HEK293 (cell line): ENCODE measurements at regions not wholly inside any gene's neighbourhood (a gene's known extent, or its start where the extent isn't known, plus 50 kb on each side); places are given as distances from the start of the nearest gene placed in this dataset.

Source experiments
- CTCF ChIA-PET: fragments of 350-600 bp; formaldehyde crosslinking; extraction: SDS; loops from one replicate; lab custom pipeline; 2021; ENCODE audit warnings: antibody characterized with exemption; lab: Yijun Ruan, JAX
- POLR2A ChIA-PET: fragments of 300-600 bp; formaldehyde crosslinking; extraction: SDS; loops from one replicate; lab custom pipeline; 2020; ENCODE audit warnings: antibody characterized with exemption, inconsistent platforms; lab: Yijun Ruan, JAX
- H3K27ac ChIP-seq: fragments of 200-500 bp; sonication (Bioruptor generic); 2 replicates; pipeline ENCODE4 v1.5.1; 2014; ENCODE audit warnings: low read depth, low read length, control low read depth, inconsistent platforms; ENCODE audit errors: extremely low read depth
- H3K36me3 ChIP-seq, 2 experiments: fragments of 200-500 bp in 1 of 2; sonication (Bioruptor generic) in 1 of 2; 1 replicate in 1 of 2; 2 replicates in 1 of 2; pipeline ENCODE4 v1.5.1; 2014 to 2017; ENCODE audit warnings: inconsistent platforms in 2 of 2, low read length in 2 of 2; ENCODE audit not compliant: control insufficient read depth in 2 of 2, insufficient read depth in 1 of 2
- H3K4me1 ChIP-seq: fragments of 200-500 bp; sonication (Bioruptor generic); 2 replicates; pipeline ENCODE4 v1.5.1; 2014; ENCODE audit warnings: mild to moderate bottlenecking, low read length, inconsistent platforms; ENCODE audit not compliant: control insufficient read depth, insufficient read depth
- H3K4me3 ChIP-seq: 2 replicates; pipeline ENCODE4 v1.5.1; 2011; ENCODE audit warnings: low read depth, mild to moderate bottlenecking, control low read depth, low read length, moderate library complexity
- H3K9me3 ChIP-seq: fragments of 200-500 bp; sonication (Bioruptor generic); 2 replicates; pipeline ENCODE4 v1.5.1; 2014; ENCODE audit warnings: low read depth, low read length, inconsistent platforms; ENCODE audit not compliant: control insufficient read depth, insufficient read depth
- GLI4 ChIP-seq: fragments of 450-650 bp; formaldehyde crosslinking; IDR thresholded peaks from 2 replicates; pipeline ENCODE4 v1.5.1; 2016; ENCODE audit warnings: missing biosample characterization, missing genetic modification characterization
- SETDB1 ChIP-seq: IDR thresholded peaks from one replicate; pipeline ENCODE4 v1.6.1; 2017; ENCODE audit warnings: mild to moderate bottlenecking, low read length, moderate library complexity, mixed read lengths; ENCODE audit not compliant: insufficient read length
- SP7 ChIP-seq: fragments of 450-650 bp; formaldehyde crosslinking; IDR thresholded peaks from 2 replicates; pipeline ENCODE4 v1.5.1; 2016; ENCODE audit warnings: missing biosample characterization, missing genetic modification characterization
- TRIM28 ChIP-seq: IDR thresholded peaks from 2 replicates; pipeline ENCODE4 v1.6.1; 2011; ENCODE audit warnings: low read length, control low read depth, borderline replicate concordance
- ZNF175 ChIP-seq: fragments of 450-650 bp; formaldehyde crosslinking; IDR thresholded peaks from 2 replicates; pipeline ENCODE4 v1.5.1; 2016; ENCODE audit warnings: missing biosample characterization, missing genetic modification characterization
- ZNF561 ChIP-seq: fragments of 450-650 bp; IDR thresholded peaks from 2 replicates; pipeline ENCODE4 v1.5.1; 2018; ENCODE audit warnings: missing biosample characterization, missing genetic modification characterization, borderline replicate concordance
- ZNF585B ChIP-seq: fragments of 450-650 bp; formaldehyde crosslinking; IDR thresholded peaks from 2 replicates; pipeline ENCODE4 v1.5.1; 2016; ENCODE audit warnings: missing biosample characterization, missing genetic modification characterization
- ZNF626 ChIP-seq: fragments of 450-650 bp; sonication (Bioruptor Pico); formaldehyde crosslinking; IDR thresholded peaks from 2 replicates; pipeline ENCODE4 v1.5.1; 2018; ENCODE audit warnings: missing biosample characterization, missing genetic modification characterization, inconsistent platforms
- ZNF654 ChIP-seq: fragments of 450-650 bp; formaldehyde crosslinking; IDR thresholded peaks from 2 replicates; pipeline ENCODE4 v1.5.1; 2016; ENCODE audit warnings: low read depth, missing biosample characterization, missing genetic modification characterization
- TF ChIP-seq, protein P1 (sequence below): fragments of 450-650 bp; formaldehyde crosslinking; IDR thresholded peaks from 2 replicates; pipeline ENCODE4 v1.5.1; 2017; ENCODE audit warnings: missing biosample characterization, missing genetic modification characterization
- TF ChIP-seq, protein P2 (sequence below): fragments of 450-650 bp; formaldehyde crosslinking; IDR thresholded peaks from 2 replicates; pipeline ENCODE4 v1.5.1; 2016; ENCODE audit warnings: missing biosample characterization, missing genetic modification characterization
- TF ChIP-seq, protein P3 (sequence below): fragments of 450-650 bp; formaldehyde crosslinking; IDR thresholded peaks from 2 replicates; pipeline ENCODE4 v1.5.1; 2016; ENCODE audit warnings: missing biosample characterization, missing genetic modification characterization
- TF ChIP-seq, protein P4 (sequence below): fragments of 450-650 bp; formaldehyde crosslinking; IDR thresholded peaks from 2 replicates; pipeline ENCODE4 v1.5.1; 2016; ENCODE audit warnings: missing biosample characterization, missing genetic modification characterization
- TF ChIP-seq, protein P5 (sequence below): fragments of 450-650 bp; formaldehyde crosslinking; IDR thresholded peaks from 2 replicates; pipeline ENCODE4 v1.5.1; 2016; ENCODE audit warnings: missing biosample characterization, missing genetic modification characterization, low read depth

DNA sequence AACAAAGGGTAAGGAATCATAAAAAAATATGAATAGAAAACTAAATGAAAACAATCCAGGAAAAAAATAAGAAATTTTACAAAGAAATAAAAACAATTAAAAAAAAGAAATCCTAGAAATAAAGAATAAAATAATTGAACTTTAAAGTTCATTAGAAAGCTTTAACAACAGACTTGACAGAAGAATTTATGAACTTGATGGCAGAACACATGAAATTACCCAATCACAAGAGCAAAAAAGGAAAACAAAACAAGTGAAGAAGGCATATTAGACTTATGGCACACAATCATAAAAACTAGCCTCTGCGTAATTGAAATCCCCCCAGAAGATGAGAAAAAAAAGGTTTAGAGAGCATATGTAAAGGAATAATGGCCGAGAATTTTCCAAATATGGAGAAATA is 802.5 kb upstream of the B3GALT2 start:
- CTCF ChIA-PET = no interaction called here
- POLR2A ChIA-PET = no interaction called here

DNA sequence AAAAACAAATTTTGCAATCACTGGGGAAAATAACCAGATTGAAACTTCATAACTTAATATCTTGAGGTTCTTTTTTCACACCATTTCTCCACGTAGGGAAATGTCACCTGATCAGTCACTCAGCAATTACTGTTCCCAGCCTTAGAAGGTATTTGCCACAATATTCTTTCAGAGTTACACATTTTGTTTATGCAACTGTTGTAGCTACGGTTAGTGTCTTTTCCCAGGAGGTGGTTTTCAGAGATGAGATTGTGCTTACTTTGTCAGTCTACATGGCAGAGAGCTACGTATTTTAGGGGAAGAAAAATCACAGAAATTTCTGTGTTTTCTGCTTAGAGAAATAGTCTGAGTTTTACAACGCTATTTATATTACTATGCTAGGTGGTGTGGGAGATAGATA is 792.8 kb upstream of the B3GALT2 start:
- H3K9me3 ChIP-seq = no peaks in the 10 kb centered on the region
- no peak overlapping the region for H3K4me3 ChIP-seq
- POLR2A ChIA-PET = no interaction called here

More for the DNA sequence above, 802.5 kb upstream of the B3GALT2 start:
- H3K9me3 ChIP-seq = no peaks in the 10 kb centered on the region
- H3K27ac ChIP-seq = no peak overlapping the region
- TF ChIP-seq SETDB1 = peak; percentile 78
- no peak for TF ChIP-seq ZNF585B (tag by site-specific recombination)
- no peak overlapping the region for H3K4me3 ChIP-seq
- no peaks in the 10 kb centered on the region for H3K4me1 ChIP-seq
- no peaks in the 10 kb centered on the region for H3K36me3 ChIP-seq

DNA sequence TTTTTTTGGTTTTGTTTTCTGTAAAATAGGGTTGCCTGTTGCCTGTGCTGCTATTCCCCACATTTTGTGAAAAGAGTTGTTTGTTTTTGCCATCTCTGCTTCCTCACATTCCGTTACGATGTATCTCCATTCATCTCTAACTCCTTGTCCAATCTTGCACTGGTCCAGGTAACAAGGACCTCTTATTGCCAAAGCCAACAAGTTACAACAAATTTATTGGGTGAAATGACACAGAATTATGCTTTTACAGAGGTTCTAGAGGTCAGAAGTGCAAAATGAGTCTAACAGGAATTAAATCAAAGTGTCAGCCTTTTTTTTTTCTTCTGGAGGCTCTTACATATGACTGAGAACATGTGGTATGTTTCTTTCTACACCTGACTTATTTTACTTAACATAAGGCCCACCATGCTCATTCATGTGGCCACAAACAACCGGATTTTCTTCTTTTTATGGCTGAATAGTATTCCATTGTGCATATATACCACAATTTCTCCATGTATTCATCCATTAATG is 787.9 kb upstream of the B3GALT2 start:
- no peaks in the 10 kb centered on the region for H3K36me3 ChIP-seq
- ChIA-PET CTCF (interaction anchor here (0.6 kb wide), 1 partner anchor 28 kb away, joined by 4 read pairs; no protein-coding TSS in a partner anchor), POLR2A (no interaction called here)
- no peak overlapping the region for H3K4me3 ChIP-seq
- H3K9me3 ChIP-seq = no peaks in the 10 kb centered on the region
- no peaks in the 10 kb centered on the region for H3K4me1 ChIP-seq
- TF ChIP-seq, protein P1, sequence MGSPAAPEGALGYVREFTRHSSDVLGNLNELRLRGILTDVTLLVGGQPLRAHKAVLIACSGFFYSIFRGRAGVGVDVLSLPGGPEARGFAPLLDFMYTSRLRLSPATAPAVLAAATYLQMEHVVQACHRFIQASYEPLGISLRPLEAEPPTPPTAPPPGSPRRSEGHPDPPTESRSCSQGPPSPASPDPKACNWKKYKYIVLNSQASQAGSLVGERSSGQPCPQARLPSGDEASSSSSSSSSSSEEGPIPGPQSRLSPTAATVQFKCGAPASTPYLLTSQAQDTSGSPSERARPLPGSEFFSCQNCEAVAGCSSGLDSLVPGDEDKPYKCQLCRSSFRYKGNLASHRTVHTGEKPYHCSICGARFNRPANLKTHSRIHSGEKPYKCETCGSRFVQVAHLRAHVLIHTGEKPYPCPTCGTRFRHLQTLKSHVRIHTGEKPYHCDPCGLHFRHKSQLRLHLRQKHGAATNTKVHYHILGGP (tag by site-specific recombination) = no peak
- TF ChIP-seq ZNF175 (tag by site-specific recombination) = no peak
- no peak for TF ChIP-seq TRIM28
- TF ChIP-seq, protein P2, sequence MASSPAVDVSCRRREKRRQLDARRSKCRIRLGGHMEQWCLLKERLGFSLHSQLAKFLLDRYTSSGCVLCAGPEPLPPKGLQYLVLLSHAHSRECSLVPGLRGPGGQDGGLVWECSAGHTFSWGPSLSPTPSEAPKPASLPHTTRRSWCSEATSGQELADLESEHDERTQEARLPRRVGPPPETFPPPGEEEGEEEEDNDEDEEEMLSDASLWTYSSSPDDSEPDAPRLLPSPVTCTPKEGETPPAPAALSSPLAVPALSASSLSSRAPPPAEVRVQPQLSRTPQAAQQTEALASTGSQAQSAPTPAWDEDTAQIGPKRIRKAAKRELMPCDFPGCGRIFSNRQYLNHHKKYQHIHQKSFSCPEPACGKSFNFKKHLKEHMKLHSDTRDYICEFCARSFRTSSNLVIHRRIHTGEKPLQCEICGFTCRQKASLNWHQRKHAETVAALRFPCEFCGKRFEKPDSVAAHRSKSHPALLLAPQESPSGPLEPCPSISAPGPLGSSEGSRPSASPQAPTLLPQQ (tag by site-specific recombination) = no peak
- no peak for TF ChIP-seq ZNF626 (tag by site-specific recombination)
- no peak for TF ChIP-seq ZNF561 (tag by site-specific recombination)
- no peak for TF ChIP-seq GLI4 (tag by site-specific recombination)
- H3K27ac ChIP-seq = no peak overlapping the region

More for the DNA sequence above, 792.8 kb upstream of the B3GALT2 start:
- H3K4me1 ChIP-seq = no peaks in the 10 kb centered on the region
- no peak for TF ChIP-seq ZNF654
- TF ChIP-seq, protein P3, sequence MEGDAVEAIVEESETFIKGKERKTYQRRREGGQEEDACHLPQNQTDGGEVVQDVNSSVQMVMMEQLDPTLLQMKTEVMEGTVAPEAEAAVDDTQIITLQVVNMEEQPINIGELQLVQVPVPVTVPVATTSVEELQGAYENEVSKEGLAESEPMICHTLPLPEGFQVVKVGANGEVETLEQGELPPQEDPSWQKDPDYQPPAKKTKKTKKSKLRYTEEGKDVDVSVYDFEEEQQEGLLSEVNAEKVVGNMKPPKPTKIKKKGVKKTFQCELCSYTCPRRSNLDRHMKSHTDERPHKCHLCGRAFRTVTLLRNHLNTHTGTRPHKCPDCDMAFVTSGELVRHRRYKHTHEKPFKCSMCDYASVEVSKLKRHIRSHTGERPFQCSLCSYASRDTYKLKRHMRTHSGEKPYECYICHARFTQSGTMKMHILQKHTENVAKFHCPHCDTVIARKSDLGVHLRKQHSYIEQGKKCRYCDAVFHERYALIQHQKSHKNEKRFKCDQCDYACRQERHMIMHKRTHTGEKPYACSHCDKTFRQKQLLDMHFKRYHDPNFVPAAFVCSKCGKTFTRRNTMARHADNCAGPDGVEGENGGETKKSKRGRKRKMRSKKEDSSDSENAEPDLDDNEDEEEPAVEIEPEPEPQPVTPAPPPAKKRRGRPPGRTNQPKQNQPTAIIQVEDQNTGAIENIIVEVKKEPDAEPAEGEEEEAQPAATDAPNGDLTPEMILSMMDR (tag by site-specific recombination) = no peak
- TF ChIP-seq, protein P4, sequence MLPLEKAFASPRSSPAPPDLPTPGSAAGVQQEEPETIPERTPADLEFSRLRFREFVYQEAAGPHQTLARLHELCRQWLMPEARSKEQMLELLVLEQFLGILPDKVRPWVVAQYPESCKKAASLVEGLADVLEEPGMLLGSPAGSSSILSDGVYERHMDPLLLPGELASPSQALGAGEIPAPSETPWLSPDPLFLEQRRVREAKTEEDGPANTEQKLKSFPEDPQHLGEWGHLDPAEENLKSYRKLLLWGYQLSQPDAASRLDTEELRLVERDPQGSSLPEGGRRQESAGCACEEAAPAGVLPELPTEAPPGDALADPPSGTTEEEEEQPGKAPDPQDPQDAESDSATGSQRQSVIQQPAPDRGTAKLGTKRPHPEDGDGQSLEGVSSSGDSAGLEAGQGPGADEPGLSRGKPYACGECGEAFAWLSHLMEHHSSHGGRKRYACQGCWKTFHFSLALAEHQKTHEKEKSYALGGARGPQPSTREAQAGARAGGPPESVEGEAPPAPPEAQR (tag by site-specific recombination) = no peak
- TF ChIP-seq, all 188 proteins: peak for 0
- Histone ChIP-seq H3K36me3 (no peaks in the 10 kb centered on the region), H3K27ac (no peak overlapping the region)
- CTCF ChIA-PET = no interaction called here

DNA sequence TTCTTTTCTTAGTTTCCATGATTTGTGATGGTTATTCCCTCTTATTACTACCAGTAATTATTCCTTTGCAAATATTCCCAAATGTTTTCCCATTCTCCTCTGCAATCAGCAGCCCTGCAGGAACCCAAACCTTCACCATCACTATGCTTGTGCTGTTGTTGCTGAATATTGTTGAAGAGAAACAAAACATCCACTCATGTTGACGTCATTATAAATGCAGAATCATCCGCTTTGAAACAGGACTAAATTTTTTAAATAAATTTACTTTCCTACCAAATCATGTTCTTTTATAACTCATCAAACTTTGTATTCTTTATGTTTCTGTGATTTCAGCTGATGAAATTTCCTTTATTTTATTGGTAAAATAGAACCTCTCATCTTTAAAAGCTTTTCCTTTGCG is 787.0 kb upstream of the B3GALT2 start:
- POLR2A ChIA-PET = no interaction called here
- Histone ChIP-seq H3K36me3 (no peaks in the 10 kb centered on the region), H3K27ac (no peak overlapping the region)
- no peak for TF ChIP-seq SP7 (tag by site-specific recombination)
- TF ChIP-seq, protein P5, sequence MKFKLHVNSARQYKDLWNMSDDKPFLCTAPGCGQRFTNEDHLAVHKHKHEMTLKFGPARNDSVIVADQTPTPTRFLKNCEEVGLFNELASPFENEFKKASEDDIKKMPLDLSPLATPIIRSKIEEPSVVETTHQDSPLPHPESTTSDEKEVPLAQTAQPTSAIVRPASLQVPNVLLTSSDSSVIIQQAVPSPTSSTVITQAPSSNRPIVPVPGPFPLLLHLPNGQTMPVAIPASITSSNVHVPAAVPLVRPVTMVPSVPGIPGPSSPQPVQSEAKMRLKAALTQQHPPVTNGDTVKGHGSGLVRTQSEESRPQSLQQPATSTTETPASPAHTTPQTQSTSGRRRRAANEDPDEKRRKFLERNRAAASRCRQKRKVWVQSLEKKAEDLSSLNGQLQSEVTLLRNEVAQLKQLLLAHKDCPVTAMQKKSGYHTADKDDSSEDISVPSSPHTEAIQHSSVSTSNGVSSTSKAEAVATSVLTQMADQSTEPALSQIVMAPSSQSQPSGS = peak; percentile 68
- TF ChIP-seq, all 188 proteins: peak for 1
- CTCF ChIA-PET = no interaction called here
- no peaks in the 10 kb centered on the region for H3K4me1 ChIP-seq
- H3K4me3 ChIP-seq = no peak overlapping the region
- H3K9me3 ChIP-seq = no peaks in the 10 kb centered on the region
